SK-MEL-5 (cell line): ENCODE measurements at regions not wholly inside any gene's neighbourhood (a gene's known extent, or its start where the extent isn't known, plus 50 kb on each side); places are given as distances from the start of the nearest gene placed in this dataset.

Source experiments
- DNase-seq: peaks from one replicate; pipeline ENCODE4 v3.0.0-alpha.2; 2016; ENCODE audit warnings: low read depth, low spot score
- in situ Hi-C: cut with HindIII; loops from 2 replicates; pipeline ENCODE4 v1.10.0; 2016; ENCODE audit warnings: low sequenced_read_pairs, high pct_unique_total_duplicates, low pct_unique_long_range_greater_than_20kb

DNA sequence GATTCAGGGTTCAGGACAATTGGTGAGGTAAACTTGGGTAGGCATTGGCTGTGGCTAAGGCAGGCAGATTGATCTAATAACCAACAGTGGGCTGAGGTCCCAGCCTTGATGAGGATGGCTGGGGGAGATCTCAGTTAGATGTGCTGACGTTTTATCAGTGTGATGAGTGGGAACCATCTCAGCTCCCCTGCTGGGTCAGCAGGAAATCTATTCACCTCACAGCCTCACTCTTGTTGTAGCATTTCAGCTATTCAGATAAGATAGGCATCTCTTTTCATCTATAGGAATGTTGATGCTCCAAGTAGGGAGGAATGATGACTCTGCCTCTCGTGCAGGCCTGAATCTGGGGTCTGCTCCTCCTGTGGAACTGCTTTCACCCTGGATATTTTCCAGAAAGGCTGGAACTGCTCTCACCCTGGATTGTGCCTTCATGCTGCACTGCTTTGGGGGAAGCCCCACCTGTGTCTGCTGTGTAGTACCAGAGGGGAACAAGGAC, 973.7 kb downstream of the NSUN3 start:
- no peak for DNase-seq
- in situ Hi-C loops, result no loop called here

DNA sequence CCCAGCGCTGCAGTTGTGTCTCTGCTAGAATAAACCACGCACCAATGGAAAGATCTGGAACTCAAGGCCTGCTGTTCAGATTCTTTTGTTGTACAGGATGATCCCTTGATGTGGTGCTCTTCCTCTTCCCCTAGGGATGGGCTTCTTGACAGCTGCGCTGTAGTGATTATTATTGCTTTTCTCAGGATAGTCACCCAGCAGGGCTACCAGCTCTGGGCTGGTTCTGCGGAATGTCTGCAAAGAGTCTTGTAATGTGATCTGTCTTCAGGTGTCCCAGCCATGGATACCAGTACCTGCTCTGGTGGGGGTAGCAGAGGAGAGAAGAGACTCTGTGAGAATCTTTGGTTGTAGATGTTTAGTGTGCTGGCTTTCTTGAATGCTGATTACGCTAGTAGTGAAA, 974.2 kb downstream of the NSUN3 start:
- in situ Hi-C loops, result no loop called here
- DNase-seq, result no peak

DNA sequence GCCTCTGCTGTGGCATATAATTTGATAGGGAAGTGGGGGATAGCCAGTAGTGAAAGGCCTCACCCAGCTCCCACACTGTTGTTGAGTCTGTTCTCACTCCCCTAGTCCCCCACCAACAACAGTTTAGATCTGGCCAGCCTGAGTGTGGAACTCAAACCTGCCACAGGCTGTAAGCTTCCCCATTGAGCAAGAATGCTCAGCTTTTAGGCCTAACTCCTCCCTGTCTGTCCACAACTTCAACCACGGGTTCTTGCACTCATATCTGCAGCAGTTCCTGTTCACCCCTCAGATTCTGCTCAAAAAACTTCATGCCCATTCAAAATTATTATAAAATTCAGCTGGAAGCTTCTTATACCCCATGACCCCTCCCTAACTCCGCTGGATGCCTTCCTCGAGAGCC, 975.1 kb downstream of the NSUN3 start:
- no peak for DNase-seq
- in situ Hi-C loops, result no loop called here

DNA sequence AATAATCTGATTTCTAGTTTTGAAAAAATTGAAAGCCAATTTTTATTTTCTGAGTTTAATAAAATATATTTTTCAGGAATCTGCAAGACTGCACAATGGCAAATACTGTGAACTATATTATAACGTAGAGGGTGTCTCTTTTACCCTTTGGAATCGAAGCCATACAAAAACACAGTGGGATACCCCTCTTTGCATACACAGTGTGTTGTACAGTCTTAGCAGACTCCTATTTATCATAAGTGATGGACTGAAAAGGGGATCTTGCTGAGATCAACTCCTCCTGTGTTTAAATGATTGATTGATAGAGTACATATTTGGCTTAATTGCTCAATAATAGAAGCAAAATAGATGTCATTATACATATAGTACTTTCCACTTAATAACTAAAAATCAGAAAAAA, 981.2 kb downstream of the NSUN3 start:
- in situ Hi-C loops, result no loop called here
- DNase-seq, result no peak

DNA sequence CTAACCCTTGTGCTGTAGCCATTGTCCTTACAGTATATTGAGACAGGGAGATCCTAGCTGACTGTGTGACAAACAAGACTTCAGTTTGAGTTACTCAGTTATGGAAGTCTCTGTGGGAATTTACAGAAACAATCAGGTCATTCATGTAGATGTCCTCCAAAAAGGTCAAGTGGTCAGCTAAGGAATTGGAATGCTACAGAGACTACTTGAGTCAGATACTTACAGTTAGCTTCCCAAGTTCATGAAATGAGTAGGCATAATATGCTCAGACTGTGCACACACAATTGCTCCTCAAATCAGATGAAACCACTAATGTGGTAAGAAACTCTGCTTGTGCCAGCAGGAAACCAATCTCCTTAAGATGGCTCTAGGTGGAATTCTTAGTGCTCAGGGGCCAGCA, 985.7 kb downstream of the NSUN3 start:
- DNase-seq, result peak; percentile 98
- in situ Hi-C loops, result no loop called here

DNA sequence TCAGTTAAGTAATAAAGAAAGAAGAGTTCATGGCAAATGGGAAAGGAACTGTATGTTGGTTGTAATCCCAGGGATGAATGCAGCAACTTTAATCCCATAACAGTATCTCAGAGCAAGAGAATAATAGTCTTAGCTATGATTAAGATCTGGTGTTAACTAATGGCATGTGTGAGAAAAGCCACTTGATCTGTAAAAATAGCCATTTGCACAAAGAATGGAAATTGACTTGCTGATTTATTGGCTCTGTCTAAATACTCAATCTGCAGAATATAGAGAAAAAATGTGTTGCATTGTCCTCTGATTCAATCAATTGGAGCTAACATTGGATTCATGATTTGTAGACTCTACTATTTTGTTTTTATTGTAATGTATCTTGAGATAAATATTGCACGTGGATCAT, 987.0 kb downstream of the NSUN3 start:
- DNase-seq, result no peak
- in situ Hi-C loops, result no loop called here

DNA sequence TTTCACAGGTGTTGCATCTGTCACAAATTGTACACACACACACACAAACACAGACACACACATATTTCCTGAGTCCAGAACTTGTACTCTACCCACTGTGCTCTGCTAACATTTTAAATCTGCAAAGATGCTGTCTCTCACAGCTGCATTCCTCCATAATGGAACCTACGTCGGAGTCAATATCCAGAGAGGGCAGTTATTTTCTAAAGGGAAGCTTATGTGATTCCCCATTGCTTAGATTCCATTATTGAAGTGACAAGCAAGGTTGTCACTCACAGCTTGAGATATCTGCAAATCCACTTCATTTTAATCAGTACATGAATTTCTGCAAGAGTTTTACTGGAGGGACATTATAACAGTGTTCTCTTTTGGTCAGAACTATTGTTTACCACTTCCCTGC, 992.4 kb downstream of the NSUN3 start:
- in situ Hi-C loops, result no loop called here
- DNase-seq, result no peak

DNA sequence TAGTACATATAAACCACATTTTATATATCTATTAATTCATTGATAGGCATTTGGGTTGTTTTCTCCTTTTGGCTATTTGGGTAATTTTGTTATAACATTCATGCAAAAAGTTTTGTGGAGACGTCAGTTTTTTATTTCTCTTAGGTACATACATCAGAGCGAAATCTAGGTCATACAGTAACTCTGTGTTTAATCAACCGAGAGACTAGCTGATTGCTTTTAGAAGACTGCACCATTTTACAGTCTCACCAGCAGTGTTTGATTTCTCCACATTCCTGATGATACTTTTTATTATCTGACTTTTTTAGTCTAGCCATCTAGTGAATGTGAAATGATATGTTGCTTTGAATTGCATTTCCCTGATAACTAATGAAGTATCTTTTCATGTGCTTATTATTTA, 1019.3 kb downstream of the NSUN3 start:
- no peak for DNase-seq
- in situ Hi-C loops, result no loop called here

DNA sequence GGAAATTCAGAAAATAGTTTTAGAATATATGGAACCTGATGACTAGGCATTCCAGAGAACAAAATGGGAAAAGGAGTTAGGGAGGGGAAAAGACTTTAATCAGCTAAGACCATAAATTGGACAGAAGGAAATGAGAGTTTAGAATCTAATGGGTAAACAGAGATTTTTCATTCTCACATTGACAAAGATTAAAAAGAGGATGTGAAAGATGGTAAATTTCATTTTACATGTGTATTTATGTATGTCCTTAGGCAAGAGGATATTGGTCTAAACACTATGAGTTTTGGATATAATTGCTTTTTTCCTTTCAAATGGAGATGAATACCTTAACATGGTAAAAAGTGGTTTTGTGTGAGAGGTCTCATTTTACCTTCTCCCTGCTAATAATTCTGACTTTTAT, 1021.9 kb downstream of the NSUN3 start:
- in situ Hi-C loops, result no loop called here
- DNase-seq, result no peak

DNA sequence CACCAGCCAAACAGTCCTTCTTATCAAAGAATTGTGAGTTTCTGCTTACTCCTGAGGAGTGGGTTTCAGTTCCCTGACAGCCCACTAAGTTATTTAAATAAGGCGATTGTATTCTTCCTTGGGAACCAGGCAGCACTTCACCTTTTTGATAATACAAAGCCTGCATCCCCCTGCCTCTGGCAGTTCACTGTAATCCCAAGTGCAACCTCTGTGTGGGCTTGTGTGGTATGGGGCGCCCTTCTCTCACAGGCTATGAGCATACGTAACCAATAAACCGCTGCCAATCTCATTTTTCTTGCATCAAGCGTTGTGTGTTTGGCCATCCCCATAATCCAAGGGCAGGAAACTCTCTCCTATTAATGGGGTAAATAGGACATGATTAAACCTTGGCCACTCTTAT, 1025.6 kb downstream of the NSUN3 start:
- in situ Hi-C loops, result no loop called here
- no peak for DNase-seq

DNA sequence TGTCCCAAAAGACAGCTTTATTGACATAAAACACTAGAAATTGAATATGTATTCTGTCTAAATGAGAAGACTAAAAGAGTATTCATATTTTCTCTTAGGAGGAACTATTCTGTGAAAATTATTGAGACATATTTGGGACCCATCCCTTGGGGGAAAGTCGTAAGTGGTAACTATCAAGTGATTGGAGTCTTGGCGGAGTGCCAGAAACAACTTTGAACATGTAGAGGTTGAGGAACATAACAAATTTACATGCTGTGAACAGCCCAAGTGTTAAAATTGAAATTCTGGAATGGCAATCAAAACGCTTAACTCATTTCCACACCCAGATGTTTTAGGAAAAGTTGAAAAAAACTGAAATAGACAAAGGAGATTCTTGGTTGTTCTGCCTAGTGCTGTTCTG, 1034.6 kb downstream of the NSUN3 start:
- no peak for DNase-seq
- in situ Hi-C loops, result no loop called here

DNA sequence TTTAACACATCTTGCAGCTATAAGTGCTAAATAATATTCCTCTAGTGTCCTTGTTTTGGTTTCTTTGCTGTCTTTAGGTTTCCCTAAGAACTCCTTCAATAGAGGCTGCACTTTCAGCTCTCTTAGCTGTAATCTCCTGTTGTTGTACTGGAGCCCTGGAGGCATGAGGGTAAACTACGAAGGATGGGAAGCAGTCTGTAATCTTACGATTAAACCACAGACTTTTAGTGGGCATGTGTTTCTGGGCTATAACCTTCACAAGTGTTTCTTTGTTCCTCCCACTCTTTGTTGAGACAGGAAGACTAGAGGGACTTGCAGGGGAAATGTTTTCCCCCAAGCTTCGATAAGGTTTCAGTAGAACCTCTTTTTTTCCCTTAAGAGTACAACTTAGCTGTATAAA, 1058.1 kb downstream of the NSUN3 start:
- in situ Hi-C loops, result no loop called here
- DNase-seq, result peak; percentile 96

DNA sequence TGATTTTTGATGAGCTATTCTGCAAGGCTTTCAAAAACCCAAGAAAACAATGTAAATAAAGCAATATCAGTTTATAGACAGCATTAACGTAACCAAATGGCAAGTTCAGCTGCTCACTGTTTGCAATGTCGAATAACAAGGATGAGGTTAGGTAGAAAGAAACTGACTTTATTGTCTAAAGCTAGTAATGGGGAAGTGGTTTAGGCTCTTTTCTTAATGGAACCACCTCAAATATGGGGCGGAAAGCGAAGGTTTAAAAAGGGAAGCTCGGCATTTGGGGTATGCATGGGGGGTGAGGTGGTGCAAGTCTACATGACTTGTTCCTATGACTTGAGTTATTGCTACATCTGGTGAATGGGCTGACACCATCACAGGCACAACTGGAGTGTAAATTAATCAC, 1060.2 kb downstream of the NSUN3 start:
- no peak for DNase-seq
- in situ Hi-C loops, result no loop called here

DNA sequence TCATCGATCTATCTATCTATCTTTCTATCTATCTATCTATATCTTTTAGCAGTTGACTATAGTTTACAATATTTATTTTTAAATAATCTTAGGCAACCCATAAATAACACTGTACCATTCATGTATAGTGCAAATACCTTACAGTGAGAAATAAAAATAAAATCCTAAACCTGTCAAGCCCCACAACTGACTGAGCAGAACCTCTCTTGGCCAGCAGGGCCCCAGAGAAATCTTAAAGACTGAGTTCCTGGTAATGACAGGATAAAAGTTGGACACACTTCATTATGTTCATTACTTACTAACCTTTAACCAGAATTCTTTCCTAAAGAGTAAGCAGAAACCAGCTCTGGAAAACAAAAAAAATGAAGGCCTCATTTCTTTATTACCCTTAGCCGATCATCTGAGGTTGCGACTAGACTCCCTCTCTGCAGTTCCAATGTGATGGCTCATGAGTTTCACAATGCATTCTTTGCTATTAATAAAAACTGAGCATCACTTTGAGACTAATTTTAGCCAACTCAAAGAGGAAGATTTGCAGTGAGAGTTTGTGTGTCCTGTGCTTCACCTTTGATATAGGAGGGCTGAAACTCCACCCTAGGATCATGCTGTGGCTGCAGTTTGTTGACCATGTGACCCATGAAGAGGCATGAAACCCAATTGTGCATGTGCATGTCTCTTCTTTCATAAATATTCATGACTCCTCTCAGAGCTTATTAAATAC, 1072.0 kb downstream of the NSUN3 start:
- DNase-seq, result no peak
- in situ Hi-C loops, result no loop called here

DNA sequence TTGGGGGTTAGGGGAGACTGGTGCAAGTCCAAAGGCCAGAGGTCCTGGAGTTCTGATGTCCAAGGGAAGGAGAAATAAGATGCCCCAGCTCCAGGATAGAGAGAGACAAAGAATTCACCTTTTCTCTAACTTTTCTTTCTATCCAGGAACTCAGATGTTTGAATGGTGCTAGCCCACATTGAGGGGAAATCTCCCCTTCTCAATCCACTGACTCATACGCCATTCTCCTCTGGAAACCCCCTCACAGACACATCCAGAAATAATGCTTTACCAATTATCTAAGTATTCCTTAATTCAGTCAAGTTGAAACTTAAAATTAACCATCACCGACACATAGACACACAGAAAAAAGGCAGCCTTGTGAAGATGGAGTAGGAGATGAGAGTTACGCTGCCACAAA, 1085.2 kb downstream of the NSUN3 start:
- in situ Hi-C loops, result no loop called here
- no peak for DNase-seq

DNA sequence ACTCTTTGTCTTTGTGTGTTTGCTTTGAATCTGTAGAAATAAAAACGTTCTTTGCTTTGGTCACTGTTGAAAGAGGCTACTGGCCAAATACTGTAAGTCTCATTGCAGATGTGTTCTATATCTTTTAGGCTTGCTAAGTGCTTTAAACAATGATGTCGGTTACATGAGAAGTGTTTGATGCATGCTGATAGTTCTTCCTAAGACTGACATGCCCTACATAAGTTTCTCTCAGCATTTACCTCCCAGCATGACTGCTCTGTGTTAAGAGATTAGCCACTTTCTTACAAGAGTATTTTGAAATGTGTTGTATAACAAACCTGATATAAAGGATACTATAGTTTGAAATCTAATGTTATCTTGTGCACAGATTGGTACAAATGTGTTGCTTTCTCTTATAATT, 1088.7 kb downstream of the NSUN3 start:
- in situ Hi-C loops, result no loop called here
- DNase-seq, result no peak

DNA sequence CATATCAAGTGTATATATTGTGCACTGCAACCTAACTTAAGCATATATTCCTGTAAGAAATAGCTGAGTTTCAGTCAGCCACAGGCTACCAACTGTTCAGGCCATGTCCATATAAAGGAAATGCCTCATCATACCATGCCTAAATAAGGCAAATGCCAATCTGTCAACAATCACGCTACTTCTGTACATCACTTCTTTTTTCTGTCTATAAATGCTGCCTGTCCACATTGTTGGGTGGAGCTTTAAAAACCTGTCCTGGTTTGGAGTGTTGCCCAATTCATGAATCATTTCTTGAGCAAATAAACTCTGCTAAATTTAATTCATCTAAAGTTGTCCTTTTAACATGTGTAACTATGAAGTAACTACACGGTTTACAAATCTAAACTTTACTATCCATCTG, 1091.9 kb downstream of the NSUN3 start:
- in situ Hi-C loops, result no loop called here
- DNase-seq, result no peak

DNA sequence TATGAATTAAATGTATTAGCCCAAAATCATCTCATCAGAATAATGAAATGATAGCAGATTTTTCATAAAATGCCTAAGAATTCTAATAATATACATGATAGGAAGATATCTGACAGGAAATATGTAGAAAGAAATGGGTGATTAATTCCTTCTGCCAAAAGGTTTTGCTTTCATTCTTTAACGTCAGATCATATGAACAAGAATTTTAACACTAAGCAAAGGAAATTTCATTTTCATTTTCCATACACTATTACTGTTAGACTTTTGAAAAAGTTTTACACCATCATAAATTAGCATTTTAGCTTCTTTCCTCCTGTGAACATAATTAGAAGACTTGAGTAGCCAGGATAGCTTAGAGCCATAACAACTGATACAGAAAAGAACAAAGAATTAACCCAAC, 1099.9 kb downstream of the NSUN3 start:
- no peak for DNase-seq
- in situ Hi-C loops, result no loop called here

DNA sequence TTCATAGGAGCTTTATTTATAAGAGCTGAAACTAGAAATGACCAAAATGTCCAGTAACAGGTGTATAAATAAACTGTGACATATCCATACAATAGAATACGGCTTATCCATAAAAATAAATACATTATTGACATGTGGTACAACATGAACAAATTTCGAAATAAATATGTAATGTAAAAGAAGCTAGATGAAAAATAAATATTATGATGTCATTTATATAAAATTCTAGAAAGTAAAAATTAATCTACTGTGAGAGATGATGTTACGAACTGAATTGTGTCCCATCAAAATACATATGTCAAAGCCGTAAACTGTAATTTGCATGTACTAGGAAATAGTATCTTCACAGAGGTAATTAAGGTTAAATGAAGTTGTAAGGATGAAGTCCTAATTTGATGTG, 1104.9 kb downstream of the NSUN3 start:
- in situ Hi-C loops, result no loop called here
- DNase-seq, result no peak

DNA sequence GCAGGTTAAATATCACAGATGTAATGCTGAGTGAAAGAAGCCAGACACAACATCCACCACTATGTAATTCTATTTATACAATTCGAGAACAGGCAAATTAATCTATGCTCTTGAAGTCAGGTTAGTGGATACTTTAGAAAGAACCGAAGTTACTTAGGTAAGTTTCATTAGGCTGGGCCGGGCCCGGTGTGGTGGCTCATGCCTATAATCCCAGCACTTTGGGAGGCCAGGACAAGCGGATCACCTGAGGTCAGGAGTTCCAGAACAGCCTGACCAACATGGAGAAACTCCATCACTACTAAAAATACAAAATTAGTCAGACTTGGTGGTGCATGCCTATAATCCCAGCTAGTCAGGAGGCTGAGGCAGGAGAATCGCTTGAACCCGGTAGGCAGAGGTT, 1105.7 kb downstream of the NSUN3 start:
- in situ Hi-C loops, result no loop called here
- no peak for DNase-seq
